Endodermal cell (in vitro differentiated cells): ENCODE measurements at regions not wholly inside any gene's neighbourhood (a gene's known extent, or its start where the extent isn't known, plus 50 kb on each side); places are given as distances from the start of the nearest gene placed in this dataset.

Source experiments
- DNase-seq: peaks from one replicate; pipeline ENCODE4 v3.0.0-alpha.2; 2017
- H3K27ac ChIP-seq: 2 replicates; pipeline ENCODE4 v1.5.1; 2013; ENCODE audit warnings: mild to moderate bottlenecking, low read depth, low read length, moderate library complexity
- H3K27me3 ChIP-seq: 2 replicates; pipeline ENCODE4 v1.6.1; 2013; ENCODE audit warnings: mild to moderate bottlenecking, low read length, moderate library complexity; ENCODE audit not compliant: insufficient read depth, control insufficient read depth, poor library complexity, severe bottlenecking
- H3K36me3 ChIP-seq: 2 replicates; pipeline ENCODE4 v1.7.0; 2013; ENCODE audit warnings: mild to moderate bottlenecking, low read length, moderate library complexity; ENCODE audit not compliant: control insufficient read depth, insufficient read depth
- H3K4me1 ChIP-seq: one replicate; pipeline ENCODE4 v1.7.0; 2013; ENCODE audit warnings: low read length; ENCODE audit not compliant: control insufficient read depth, insufficient read depth
- H3K4me3 ChIP-seq: 2 replicates; pipeline ENCODE4 v1.5.1; 2013; ENCODE audit warnings: mild to moderate bottlenecking, low read length, moderate library complexity
- H3K9ac ChIP-seq: 2 replicates; pipeline ENCODE4 v1.6.1; 2013; ENCODE audit warnings: mild to moderate bottlenecking, low read length, moderate library complexity; ENCODE audit not compliant: poor library complexity, severe bottlenecking; ENCODE audit errors: extremely low read depth
- H3K9me3 ChIP-seq: 2 replicates; pipeline ENCODE4 v1.6.1; 2013; ENCODE audit warnings: mild to moderate bottlenecking, low read length, moderate library complexity; ENCODE audit not compliant: control insufficient read depth
- H3K27ac Mint-ChIP-seq: 2 replicates; pipeline ENCODE4 v1.8.0; 2020; ENCODE audit warnings: mixed read lengths
- H3K27me3 Mint-ChIP-seq: 2 replicates; pipeline ENCODE4 v1.8.0; 2021; ENCODE audit warnings: mild to moderate bottlenecking, mixed read lengths; ENCODE audit not compliant: insufficient read depth
- H3K36me3 Mint-ChIP-seq: 2 replicates; pipeline ENCODE4 v1.8.0; 2020; ENCODE audit warnings: low read depth, mixed read lengths
- H3K4me1 Mint-ChIP-seq: 2 replicates; pipeline ENCODE4 v1.8.0; 2020; ENCODE audit warnings: mixed read lengths
- H3K4me3 Mint-ChIP-seq: 2 replicates; pipeline ENCODE4 v1.8.0; 2020; ENCODE audit warnings: mild to moderate bottlenecking, moderate library complexity, mixed read lengths
- H3K9me3 Mint-ChIP-seq: 2 replicates; pipeline ENCODE4 v1.8.0; 2020; ENCODE audit warnings: mild to moderate bottlenecking, mixed read lengths
- WGBS, 2 experiments: methylation state at CpG; one replicate each; pipeline versions ENCODE4 v1.1.5 to v1.1.7; 2013; ENCODE audit warnings: missing lambda C conversion rate in 2 of 2, mixed read lengths in 1 of 2; ENCODE audit not compliant: insufficient coverage in 1 of 2, insufficient read length in 1 of 2; 5-methylcytosine and 5-hydroxymethylcytosine counted together
- TF ChIP-seq, protein P1 (sequence below): fragments of 200-600 bp; sonication (generic); conservative IDR thresholded peaks from 2 replicates; pipeline ENCODE4 v1.5.0; 2021; ENCODE audit warnings: antibody characterized with exemption, mild to moderate bottlenecking

DNA sequence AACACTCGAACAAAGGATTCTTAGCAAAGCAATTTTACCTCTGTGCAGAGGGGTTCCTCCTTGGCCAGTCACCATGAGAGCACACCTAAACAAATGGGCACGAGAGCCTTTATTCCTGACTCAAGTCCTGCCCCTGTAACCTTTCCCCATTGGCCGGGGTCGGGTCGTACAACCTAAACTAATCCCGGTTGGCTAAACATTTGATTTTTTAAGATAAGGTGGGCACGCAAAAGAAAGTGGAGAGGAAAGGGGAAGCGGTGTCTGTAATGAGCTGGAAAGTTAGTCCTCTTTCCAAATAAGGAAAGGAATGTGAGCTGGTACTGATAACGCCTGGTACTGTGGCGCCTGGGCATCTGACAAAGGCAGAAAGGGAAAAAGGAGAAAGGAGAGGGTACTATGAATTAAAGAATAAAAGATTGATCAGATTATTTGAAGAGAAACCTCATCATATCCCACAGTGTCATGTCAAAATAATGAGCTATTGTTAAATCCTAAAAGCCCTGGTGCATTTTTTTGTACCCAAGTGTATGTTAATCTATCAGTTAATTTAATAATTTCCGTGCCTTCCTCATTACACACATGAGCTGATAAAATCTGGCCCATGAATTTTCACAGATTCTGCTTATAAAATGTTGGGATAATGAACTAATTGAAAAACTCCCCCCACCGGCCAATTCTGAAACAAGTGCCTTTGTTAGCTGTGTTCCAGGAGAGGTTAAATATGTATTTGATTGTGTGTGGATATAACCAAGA, 335.7 kb downstream of the RFC3 start:
- no peaks in the 10 kb centered on the region for H3K36me3 Mint-ChIP-seq
- Histone ChIP-seq H3K4me1 (peaks cover 27% of the 10 kb centered on the region), H3K36me3 (no peaks in the 10 kb centered on the region), H3K27me3 (no peaks in the 10 kb centered on the region), H3K27ac (no peak overlapping the region), H3K9me3 (no peaks in the 10 kb centered on the region), H3K4me3 (no peak overlapping the region), H3K9ac (no peak overlapping the region)
- TF ChIP-seq, protein P1, sequence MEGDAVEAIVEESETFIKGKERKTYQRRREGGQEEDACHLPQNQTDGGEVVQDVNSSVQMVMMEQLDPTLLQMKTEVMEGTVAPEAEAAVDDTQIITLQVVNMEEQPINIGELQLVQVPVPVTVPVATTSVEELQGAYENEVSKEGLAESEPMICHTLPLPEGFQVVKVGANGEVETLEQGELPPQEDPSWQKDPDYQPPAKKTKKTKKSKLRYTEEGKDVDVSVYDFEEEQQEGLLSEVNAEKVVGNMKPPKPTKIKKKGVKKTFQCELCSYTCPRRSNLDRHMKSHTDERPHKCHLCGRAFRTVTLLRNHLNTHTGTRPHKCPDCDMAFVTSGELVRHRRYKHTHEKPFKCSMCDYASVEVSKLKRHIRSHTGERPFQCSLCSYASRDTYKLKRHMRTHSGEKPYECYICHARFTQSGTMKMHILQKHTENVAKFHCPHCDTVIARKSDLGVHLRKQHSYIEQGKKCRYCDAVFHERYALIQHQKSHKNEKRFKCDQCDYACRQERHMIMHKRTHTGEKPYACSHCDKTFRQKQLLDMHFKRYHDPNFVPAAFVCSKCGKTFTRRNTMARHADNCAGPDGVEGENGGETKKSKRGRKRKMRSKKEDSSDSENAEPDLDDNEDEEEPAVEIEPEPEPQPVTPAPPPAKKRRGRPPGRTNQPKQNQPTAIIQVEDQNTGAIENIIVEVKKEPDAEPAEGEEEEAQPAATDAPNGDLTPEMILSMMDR = no peak
- H3K9me3 Mint-ChIP-seq = no peaks in the 10 kb centered on the region
- no peak overlapping the region for H3K4me3 Mint-ChIP-seq
- no peaks in the 10 kb centered on the region for H3K27me3 Mint-ChIP-seq
- H3K27ac Mint-ChIP-seq = peak overlapping the region; percentile 37
- DNase-seq = no peak
- 80 to 88% methylated on average over 4 to 11 of the region's 12 CpGs for WGBS, 2 experiments
- H3K4me1 Mint-ChIP-seq = peaks cover 54% of the 10 kb centered on the region

DNA sequence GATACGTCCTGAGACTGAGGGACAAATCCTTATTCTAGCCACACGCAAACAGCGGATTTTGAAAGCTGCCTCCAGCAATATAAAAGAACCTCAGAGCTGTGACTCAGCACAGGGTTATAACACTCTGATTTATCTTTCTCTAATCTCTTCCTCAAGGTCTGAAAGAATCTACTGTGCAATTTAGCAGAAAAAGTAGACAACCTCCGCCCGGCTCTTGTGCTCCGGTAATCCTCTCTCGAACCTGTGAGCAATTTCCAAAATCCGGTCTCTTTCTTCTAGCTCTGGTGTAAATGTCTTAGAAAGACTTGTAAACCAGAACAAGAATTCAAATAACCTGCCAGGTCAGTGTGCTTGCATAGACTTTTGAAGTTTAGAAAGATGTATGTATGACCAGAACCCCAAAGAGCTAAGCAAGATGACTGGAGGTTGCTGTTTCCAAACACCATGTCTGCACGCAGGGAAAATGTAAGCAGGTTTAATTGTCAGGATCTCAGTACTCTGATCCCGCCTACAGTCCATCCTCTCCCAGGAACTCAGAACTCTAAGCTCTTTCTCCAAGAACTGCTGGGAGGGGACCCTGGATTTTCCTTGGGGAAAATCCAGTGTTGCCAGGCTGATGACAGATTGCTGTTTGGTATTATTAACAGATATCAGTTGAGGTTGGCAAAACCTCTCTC, 338.1 kb downstream of the RFC3 start:
- WGBS, 2 experiments = 86 to 89% methylated on average over 8 to 10 of the region's 10 CpGs
- no peaks in the 10 kb centered on the region for H3K36me3 Mint-ChIP-seq
- H3K27ac Mint-ChIP-seq = no peak overlapping the region
- H3K27me3 ChIP-seq = no peaks in the 10 kb centered on the region
- H3K9me3 Mint-ChIP-seq = no peaks in the 10 kb centered on the region
- H3K27ac ChIP-seq = no peak overlapping the region
- peak; percentile 53 for DNase-seq
- TF ChIP-seq, protein P1 = no peak
- no peaks in the 10 kb centered on the region for H3K27me3 Mint-ChIP-seq
- no peak overlapping the region for H3K4me3 ChIP-seq
- H3K36me3 ChIP-seq = no peaks in the 10 kb centered on the region
- H3K4me1 ChIP-seq = peaks cover 26% of the 10 kb centered on the region
- no peaks in the 10 kb centered on the region for H3K9me3 ChIP-seq
- H3K4me1 Mint-ChIP-seq = peaks cover 63% of the 10 kb centered on the region
- no peak overlapping the region for H3K9ac ChIP-seq
- no peak overlapping the region for H3K4me3 Mint-ChIP-seq

DNA sequence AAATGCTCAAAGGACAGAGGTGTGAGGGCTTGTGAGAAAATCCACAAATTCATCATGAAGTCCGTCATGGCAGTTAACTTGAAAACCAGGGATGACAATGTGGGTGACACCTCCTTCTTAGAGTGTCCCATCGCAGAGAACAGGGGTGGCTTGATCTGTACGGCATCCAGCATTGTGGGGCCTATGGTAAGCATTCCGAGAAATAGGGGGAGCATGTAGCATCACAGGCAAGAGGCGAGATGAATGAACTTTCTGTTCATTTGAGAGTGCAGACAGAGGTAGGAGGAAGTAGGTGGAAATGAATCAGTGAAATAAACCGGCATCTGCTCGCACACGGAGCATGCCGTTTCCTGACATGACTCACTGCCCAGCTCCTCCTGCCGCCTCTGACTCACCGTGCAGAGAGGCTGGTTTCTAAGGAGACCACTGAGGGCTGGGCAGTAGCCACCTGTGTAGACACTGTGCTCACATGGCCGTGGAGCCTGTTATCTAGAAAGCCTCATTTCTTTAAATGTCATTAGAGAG, 339.0 kb downstream of the RFC3 start:
- H3K9me3 Mint-ChIP-seq = no peaks in the 10 kb centered on the region
- no peaks in the 10 kb centered on the region for H3K27me3 Mint-ChIP-seq
- Histone ChIP-seq H3K4me3 (no peak overlapping the region), H3K9ac (no peak overlapping the region), H3K9me3 (no peaks in the 10 kb centered on the region), H3K36me3 (no peaks in the 10 kb centered on the region), H3K27me3 (no peaks in the 10 kb centered on the region), H3K4me1 (peaks cover 28% of the 10 kb centered on the region), H3K27ac (no peak overlapping the region)
- H3K36me3 Mint-ChIP-seq = no peaks in the 10 kb centered on the region
- 62 to 63% methylated on average over 6 to 12 of the region's 12 CpGs for WGBS, 2 experiments
- no peak overlapping the region for H3K4me3 Mint-ChIP-seq
- peak overlapping the region; percentile 46 for H3K27ac Mint-ChIP-seq
- TF ChIP-seq, protein P1 = no peak
- peak; percentile 75 for DNase-seq
- peaks cover 71% of the 10 kb centered on the region for H3K4me1 Mint-ChIP-seq
